ENCODE measurements at regions not wholly inside any gene's neighbourhood (a gene's known extent, or its start where the extent isn't known, plus 50 kb on each side); places are given as distances from the start of the nearest gene placed in this dataset.
A peak's percentile ranks its signal among the peaks of the same experiment; 100 is the strongest.

GRCh38 chr5:3268760-3269330 is 326.8 kb upstream of the IRX1 start:
- no peaks in the 10 kb centered on the region for H3K36me3 ChIP-seq (ENCODE audit: insufficient read depth, low read length)
- no peaks in the 10 kb centered on the region for H3K79me2 ChIP-seq (ENCODE audit: insufficient read depth, low read length)
- no peak for DNase-seq
- no peak overlapping the region for H2AFZ ChIP-seq (ENCODE audit: low read depth, low read length)
- no peaks in the 10 kb centered on the region for H3K9me3 ChIP-seq (ENCODE audit: insufficient read depth, low read length, severe bottlenecking)
- 0 out of 2 replicates have a peak overlapping the region, but pooled peaks have one; percentile 9 for H3K27ac ChIP-seq (ENCODE audit: low read length)
- no peak overlapping the region for H3K4me2 ChIP-seq (ENCODE audit: insufficient read depth, low read length)
- H4K20me1 ChIP-seq (ENCODE audit: insufficient read depth, low read length), result no peaks in the 10 kb centered on the region
- H3K4me3 ChIP-seq (ENCODE audit: low read depth in 1 of 2, low read length in 2 of 2), result no peak overlapping the region
- no peak for TF ChIP-seq EZH2 (IDR thresholded peaks at IDR 0.05; ENCODE audit: borderline replicate concordance, low read depth, low read length, severe bottlenecking)
- TF ChIP-seq, protein P1, sequence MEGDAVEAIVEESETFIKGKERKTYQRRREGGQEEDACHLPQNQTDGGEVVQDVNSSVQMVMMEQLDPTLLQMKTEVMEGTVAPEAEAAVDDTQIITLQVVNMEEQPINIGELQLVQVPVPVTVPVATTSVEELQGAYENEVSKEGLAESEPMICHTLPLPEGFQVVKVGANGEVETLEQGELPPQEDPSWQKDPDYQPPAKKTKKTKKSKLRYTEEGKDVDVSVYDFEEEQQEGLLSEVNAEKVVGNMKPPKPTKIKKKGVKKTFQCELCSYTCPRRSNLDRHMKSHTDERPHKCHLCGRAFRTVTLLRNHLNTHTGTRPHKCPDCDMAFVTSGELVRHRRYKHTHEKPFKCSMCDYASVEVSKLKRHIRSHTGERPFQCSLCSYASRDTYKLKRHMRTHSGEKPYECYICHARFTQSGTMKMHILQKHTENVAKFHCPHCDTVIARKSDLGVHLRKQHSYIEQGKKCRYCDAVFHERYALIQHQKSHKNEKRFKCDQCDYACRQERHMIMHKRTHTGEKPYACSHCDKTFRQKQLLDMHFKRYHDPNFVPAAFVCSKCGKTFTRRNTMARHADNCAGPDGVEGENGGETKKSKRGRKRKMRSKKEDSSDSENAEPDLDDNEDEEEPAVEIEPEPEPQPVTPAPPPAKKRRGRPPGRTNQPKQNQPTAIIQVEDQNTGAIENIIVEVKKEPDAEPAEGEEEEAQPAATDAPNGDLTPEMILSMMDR (IDR thresholded peaks at IDR 0.05; ENCODE audit: borderline replicate concordance, extremely low read depth, low read length, poor library complexity, severe bottlenecking), result no peak
- H3K4me1 ChIP-seq (ENCODE audit: insufficient read depth, low read length), result no peaks in the 10 kb centered on the region
- no peak overlapping the region for H3K9ac ChIP-seq (ENCODE audit: low read depth, low read length)
- ATAC-seq (ENCODE audit: insufficient read depth, low read depth), result no peak
- H3K27me3 ChIP-seq (ENCODE audit: insufficient read depth, low read length, poor library complexity), result no peaks in the 10 kb centered on the region

- no peaks in the 10 kb centered on the region for H3K36me3 ChIP-seq (ENCODE audit: insufficient read depth, low read length)
- ATAC-seq (ENCODE audit: insufficient read depth, low read depth), result no peak
- H3K9ac ChIP-seq (ENCODE audit: low read depth, low read length), result no peak overlapping the region
- TF ChIP-seq EZH2 (IDR thresholded peaks at IDR 0.05; ENCODE audit: borderline replicate concordance, low read depth, low read length, severe bottlenecking), result no peak
- TF ChIP-seq, protein P1 (IDR thresholded peaks at IDR 0.05; ENCODE audit: borderline replicate concordance, extremely low read depth, low read length, poor library complexity, severe bottlenecking), result no peak
- no peaks in the 10 kb centered on the region for H3K9me3 ChIP-seq (ENCODE audit: insufficient read depth, low read length, severe bottlenecking)
- H3K4me2 ChIP-seq (ENCODE audit: insufficient read depth, low read length), result no peak overlapping the region
- no peak for DNase-seq
- H3K27ac ChIP-seq (ENCODE audit: low read length), result no peak overlapping the region; the same call in 1 of the 2 replicates
- no peak overlapping the region for H3K4me3 ChIP-seq (ENCODE audit: low read depth in 1 of 2, low read length in 2 of 2)
- no peaks in the 10 kb centered on the region for H3K27me3 ChIP-seq (ENCODE audit: insufficient read depth, low read length, poor library complexity)
- H2AFZ ChIP-seq (ENCODE audit: low read depth, low read length), result no peak overlapping the region
- no peaks in the 10 kb centered on the region for H3K79me2 ChIP-seq (ENCODE audit: insufficient read depth, low read length)
- no peaks in the 10 kb centered on the region for H3K4me1 ChIP-seq (ENCODE audit: insufficient read depth, low read length)
- H4K20me1 ChIP-seq (ENCODE audit: insufficient read depth, low read length), result no peaks in the 10 kb centered on the region
Measured at GRCh38 chr5:3266861-3267260, 328.8 kb upstream of the IRX1 start.

DNA sequence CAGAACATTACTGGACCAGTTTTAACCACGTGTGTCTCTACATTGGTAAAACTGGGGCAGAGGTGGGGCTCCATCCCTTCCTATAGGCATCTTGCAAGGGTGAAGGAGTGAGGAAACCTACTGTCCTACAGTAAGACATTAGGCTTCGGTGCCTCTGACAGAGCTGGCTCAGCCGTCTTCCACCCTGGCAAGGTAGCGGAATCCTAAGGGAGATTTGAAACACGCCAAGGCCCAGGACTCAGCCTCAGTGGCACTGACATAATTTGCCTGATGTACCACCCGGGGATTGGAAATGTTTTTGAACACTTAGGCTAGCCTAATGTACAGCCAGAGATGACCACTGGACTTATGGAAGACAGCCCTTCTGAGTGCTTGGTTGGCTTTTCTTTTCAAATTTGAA is 329.7 kb upstream of the IRX1 start:
- no peak for ATAC-seq (ENCODE audit: insufficient read depth, low read depth)
- no peaks in the 10 kb centered on the region for H3K36me3 ChIP-seq (ENCODE audit: insufficient read depth, low read length)
- no peak overlapping the region for H2AFZ ChIP-seq (ENCODE audit: low read depth, low read length)
- H3K4me3 ChIP-seq (ENCODE audit: low read depth in 1 of 2, low read length in 2 of 2), result no peak overlapping the region
- H3K27me3 ChIP-seq (ENCODE audit: insufficient read depth, low read length, poor library complexity), result no peaks in the 10 kb centered on the region
- H3K9me3 ChIP-seq (ENCODE audit: insufficient read depth, low read length, severe bottlenecking), result no peaks in the 10 kb centered on the region
- no peaks in the 10 kb centered on the region for H3K79me2 ChIP-seq (ENCODE audit: insufficient read depth, low read length)
- no peaks in the 10 kb centered on the region for H4K20me1 ChIP-seq (ENCODE audit: insufficient read depth, low read length)
- H3K27ac ChIP-seq (ENCODE audit: low read length), result no peak overlapping the region
- no peak overlapping the region for H3K9ac ChIP-seq (ENCODE audit: low read depth, low read length)
- no peak for DNase-seq
- TF ChIP-seq EZH2 (IDR thresholded peaks at IDR 0.05; ENCODE audit: borderline replicate concordance, low read depth, low read length, severe bottlenecking), result no peak
- TF ChIP-seq, protein P1 (IDR thresholded peaks at IDR 0.05; ENCODE audit: borderline replicate concordance, extremely low read depth, low read length, poor library complexity, severe bottlenecking), result no peak
- no peaks in the 10 kb centered on the region for H3K4me1 ChIP-seq (ENCODE audit: insufficient read depth, low read length)
- H3K4me2 ChIP-seq (ENCODE audit: insufficient read depth, low read length), result no peak overlapping the region

Data from DND-41 (cell line).